ENCODE measurements at regions not wholly inside any gene's neighbourhood (a gene's known extent, or its start where the extent isn't known, plus 50 kb on each side); places are given as distances from the start of the nearest gene placed in this dataset.
"Not testable (repeated sequence)": the region's sequence is repeated elsewhere in the genome, so short reads cannot be mapped to it uniquely, and the experiment has no call there.

DNA sequence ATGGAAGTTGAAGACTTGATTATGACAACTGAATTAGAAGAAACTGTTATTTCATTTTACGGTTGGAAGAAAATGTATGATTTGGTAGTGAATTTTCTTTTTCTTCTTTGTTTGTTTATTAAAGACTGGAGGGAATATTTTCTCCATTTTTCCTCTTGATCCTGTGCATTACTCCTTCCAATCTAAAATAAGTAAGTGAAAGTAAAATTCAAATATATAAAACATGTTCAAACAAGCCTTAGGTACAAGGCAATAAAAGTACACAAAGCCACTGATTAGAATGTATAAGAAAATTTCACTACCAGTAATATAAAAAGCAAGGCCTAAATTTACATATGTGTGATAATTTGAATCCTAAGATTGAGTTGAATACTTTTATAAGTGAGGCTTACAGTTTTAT lies 181.2 kb upstream of the MME start:
- no peak for FAIRE-seq

DNA sequence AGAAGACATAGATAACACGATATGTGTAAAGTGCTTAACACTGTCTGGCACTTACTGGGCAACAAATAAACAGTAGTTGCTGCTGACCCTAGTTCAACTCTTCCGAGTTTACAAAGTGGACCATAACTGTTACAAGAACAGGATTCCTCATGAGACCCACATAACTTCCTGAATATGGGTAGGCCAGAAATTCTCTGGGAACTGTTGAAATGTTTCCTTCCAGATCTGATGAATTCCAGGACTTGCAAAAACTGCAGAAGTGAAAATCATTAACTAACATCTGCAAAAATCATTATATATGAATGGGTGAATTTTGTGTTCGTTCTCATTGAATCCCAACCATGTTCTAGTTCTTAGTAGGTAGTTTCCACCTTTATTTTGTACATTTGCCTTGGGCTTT lies 181.7 kb upstream of the MME start:
- FAIRE-seq = no peak

DNA sequence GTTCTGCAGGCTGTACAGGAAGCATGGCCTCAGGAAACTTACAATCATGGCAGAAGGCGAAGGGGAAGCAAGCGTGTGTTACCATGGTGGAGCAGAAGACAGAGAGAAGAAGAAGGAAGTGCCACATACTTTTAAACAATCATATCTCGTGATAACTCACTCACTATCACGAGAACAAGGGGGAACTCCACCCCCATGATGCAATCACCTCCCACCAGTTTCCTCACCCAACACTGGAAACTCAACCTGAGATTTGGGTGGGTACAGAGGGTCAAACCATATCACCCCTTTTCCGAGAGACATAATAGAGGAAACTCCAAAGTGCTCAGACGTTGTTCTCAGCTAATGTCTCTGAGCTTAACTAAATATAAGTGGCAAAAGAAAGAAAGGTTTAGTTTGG lies 186.3 kb upstream of the MME start:
- FAIRE-seq = no peak

DNA sequence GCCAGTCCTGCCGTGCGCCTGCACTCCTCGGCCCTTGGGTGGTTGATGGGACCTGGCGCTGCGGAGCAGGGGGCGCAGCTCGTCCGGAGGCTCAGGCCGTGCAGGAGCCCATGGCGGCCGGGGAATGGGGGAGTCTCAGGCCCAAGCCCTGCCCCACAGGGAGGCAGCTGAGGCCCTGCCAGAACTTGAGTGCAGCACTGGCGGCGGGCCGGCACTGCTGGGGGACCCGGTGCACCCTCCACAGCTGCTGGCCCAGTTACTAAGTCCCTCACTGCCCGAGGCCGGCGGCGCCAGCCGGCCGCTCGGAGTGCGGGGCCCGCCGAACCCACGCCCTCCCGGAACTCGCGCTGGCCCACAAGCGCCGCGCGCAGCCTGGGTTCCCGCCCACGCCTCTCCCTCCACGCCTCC lies 190.9 kb upstream of the MME start:
- no peak for FAIRE-seq

DNA sequence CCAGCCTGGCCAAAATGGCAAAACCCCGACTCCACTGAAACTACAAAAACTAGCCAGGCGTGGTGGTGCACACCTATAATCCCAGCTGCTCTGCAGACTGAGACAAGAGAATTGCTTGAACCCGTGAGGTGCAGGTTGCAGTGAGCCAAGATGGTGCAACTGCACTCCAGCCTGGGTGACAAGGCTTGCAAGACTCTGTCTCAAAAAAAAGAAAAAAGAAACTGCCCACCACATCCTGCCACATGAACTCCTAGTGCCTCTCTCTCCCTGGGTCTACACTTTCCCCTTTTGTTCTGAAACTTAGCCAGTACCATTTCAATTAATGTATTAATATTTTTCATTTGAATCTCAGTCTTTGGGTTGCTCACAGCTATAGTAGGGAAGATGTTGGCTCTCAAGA lies 192.2 kb upstream of the MME start:
- FAIRE-seq = no peak

DNA sequence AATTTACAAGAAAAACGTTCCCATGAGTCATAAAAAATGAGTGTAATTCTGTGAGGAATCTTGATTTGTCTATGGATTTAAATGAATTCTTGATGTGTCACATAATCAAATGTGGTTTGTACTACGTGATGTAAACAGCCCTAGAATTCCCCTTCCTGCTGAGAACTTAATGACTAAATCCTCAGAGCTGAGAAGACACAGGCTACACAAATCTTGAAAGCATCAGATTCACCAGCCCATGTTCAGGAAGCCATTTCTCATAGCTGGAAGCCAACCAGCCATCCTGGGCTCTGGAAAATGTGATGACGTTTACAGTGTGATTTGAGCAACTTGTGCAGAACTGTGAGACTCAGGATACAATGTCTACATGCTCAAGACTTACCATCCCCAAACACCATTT lies 193.7 kb upstream of the MME start:
- peak; percentile 12 for FAIRE-seq

DNA sequence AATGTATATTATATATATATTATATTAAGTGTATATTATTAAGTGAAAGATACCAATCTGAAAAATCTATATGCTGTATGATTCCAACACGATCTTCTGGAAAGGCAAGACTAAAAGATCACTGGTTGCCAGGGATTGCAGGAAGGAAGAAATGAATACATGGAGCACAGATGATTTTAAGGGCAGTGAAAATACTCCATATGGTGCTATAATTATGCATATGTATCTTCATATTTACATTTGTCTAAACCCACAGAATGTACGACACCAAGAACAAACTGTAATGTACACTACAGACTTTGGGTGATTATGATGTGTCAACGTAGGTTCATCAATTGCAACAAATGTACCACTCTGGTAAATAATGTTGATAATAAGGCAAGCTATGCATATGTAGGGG lies 194.7 kb upstream of the MME start:
- no peak for FAIRE-seq

DNA sequence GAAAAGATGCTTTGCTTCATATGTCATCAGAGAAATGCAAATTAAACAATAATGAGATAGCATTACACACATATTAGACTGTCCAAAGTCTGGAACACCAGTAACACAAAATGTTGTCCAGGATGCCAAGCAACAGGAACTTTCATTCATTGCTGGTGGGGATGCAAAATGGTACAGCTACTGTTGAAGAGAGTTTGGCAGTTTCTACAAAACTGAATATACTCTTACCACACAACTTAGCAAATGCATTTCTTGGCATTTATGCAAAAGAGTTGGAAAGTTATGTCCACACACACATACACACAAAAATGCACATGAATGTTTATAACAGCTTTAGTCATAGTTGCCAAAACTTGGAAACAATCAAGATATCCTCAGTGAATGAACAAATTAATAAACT lies 195.2 kb upstream of the MME start:
- no peak for FAIRE-seq

DNA sequence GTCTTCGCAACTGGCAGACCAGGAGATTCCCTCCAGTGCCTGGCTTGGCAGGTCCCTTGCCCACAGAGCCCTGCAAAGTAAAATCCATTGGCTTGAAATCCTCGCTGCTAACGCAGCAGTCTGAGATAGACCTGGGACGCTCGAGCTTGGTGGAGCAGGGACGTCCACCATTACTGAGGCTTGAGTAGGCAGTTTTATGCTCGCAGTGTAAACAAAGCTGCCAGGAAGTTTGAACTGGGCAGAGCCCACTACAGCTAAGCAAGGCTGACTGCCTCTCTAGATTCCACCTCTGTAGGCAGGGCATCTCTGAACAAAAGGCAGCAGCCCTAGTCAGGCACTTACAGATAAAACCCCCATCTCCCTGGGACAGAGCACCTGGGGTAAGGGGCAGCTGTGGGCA lies 205.0 kb upstream of the MME start:
- no peak for FAIRE-seq

DNA sequence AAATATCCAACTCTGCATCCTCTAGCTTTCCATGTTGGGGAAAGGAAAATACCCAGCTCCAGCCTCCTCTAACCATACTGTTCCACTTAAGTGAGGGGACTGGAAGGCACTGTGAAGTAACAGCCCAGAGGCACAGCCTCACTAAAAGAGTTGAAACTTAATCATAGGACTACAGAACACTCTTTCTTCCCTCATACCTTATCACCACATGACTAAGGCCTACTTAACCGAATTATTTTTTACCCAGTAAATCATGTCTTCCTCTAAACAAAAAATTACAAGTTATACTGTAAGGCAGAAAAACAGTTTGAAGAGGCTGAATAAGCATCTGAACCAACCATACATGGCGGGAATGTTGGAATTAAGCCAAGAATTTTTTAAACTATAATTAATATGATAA lies 207.4 kb upstream of the MME start:
- FAIRE-seq = no peak

DNA sequence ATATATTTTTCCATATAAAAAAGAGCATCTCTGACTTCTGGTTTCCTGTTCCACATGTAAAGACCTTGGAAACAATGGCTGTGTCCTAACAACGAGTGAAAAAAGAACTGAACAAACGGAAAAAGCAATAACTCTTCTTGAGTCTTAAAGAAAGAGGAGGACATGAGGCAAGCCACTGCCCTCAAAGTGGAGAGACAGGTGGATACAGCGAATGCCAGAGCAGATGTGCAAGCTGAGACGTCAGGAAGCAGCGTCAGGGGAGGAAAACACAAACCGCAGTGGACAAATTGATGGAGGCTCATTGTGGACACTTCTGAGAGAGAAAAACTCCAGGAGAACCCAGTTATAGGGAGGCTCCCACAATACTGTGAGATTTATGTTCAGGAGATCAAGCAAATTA lies 208.0 kb upstream of the MME start:
- FAIRE-seq = no peak

DNA sequence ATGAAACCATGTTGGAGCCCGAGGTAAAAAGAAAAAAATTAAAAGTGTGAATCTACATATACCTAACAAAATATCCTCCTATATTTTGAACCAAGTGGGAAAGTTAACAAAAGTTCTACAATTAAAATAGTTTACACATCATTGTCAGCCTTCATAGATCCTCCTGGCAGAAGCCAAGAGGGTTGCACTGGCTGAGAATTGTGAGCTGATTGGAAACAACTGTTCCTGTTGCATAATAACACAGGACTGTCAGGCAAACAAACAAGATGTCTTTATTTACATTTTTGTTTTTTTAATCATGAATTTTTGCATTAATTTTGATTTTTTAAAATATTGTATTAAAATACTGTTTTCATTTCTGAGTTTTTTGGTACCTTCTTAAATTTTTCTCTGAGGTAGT lies 215.2 kb upstream of the MME start:
- no peak for FAIRE-seq

DNA sequence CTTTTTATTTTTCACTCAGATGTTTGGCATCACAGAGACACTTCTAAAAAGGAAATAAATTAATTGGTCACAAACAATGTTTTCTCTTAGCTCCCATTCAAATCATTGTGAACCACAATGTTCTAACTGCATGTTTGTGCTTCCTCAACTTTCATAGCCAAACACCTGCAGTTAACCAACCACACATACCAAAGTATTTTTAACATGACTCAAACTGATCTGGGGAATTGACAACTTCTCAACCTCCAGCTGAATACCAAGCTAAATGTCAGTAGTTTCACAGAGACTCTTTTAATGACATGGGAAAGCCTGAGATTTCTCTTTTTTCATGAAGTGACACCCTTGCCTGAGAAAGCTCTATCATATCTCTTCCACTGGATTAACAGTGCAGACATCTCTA lies 217.9 kb upstream of the MME start:
- no peak for FAIRE-seq

DNA sequence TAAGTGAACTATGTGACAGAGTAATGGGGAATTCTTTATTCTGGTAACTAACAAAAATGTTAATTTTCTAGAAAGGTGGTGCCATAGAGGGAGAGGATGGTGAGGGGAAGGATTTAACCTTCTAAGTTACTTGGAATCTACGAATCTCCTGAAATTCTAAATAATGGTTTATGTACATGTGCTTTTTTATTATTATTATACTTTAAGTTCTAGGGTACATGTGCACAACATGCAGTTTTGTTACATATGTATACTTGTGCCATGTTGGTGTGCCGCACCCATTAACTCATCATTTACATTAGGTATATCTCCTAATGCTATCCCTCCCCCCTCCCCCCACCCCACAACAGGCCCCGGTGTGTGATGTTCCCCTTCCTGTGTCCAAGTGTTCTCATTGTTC lies 227.1 kb upstream of the MME start:
- not testable (repeated sequence) for FAIRE-seq

DNA sequence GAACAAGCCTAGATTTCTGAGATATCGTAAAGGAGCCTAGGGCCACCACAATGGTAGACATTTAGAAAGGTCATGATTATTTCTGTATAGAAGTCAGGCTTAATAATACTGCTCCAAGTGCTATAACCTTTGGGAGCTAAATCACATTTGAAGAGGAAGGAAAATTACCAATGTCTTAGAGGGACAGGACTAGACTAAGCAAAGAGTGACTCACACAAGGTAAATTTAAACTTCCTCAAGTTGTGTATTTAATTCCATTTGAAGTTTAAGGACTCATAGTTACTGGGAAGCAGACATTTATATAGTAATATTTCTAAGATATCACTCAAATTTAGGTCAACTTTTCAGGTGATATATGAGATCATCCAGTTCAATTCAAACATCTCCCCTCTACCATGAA lies 227.6 kb upstream of the MME start:
- FAIRE-seq = no peak

DNA sequence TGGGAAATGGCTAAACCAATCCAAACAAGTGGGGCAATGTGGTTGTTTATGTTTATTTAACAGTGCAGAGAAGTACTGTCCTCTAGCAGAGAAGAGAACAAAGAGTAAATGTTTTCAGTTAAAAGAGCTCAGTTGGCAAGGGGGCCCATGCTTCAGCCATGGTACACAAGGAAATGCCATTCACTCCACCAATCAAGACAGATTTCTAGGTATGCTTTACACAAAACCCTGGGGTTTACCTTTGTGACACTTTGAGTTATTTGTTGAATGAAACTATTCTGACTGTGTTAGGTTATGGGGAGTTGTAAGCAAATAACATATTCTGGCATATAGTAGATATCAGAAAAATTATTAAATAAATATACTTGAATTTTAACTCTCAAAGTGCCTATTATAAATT lies 228.5 kb upstream of the MME start:
- FAIRE-seq = no peak

DNA sequence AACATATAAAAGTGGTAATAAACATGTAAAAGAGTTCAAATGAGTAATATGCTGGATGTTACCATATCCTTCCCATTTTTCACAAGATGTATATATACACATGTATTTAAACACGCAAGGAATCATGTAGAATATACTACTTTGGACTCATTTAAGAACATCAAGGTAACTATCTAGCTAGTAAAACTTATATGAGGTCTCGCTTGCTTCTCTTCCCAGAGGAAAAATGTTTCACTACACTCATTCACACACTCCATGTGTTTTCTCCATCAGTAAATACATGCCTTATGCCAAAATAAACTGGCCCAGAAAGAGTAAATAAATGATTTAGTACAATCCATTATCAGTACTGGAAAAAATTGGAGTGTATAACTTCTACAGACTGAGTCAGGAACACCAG lies 229.2 kb upstream of the MME start:
- no peak for FAIRE-seq

DNA sequence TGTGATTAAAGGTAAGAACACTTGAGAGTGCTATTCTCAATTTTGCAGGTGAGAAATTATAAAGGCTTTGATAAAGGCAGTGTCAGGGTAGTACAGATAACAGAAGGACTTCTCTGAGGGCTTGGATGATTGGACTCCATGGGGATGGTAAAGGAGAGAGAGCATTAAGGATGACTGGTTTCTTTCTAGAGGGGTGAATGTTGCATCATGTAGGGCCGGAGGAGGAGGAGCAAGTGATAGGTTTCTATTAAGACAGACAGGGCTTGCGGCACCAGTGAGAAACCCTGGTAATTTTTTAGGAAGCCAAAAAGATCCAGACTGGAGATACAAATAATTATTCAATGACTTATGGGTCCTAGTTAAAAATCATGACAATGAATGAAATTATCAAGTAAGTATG lies 230.7 kb upstream of the MME start:
- no peak for FAIRE-seq

DNA sequence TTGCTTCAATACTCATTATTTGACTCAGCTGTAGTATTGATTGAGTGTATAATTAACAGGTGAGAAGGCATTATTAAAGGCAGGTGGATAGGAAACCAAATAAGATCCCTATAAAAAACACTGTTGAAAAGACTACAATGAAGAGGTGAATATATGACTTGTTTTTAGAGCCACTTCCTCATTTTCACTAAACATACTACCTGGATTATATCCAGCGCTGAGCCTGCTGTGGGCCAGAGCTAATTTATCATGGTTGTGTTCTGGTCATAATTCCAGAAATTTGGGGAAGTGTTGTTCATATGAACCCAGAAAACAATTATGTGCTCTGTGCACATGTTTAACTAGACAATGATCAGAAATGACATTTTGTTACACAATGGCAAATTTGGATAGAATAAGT lies 235.3 kb upstream of the MME start:
- FAIRE-seq = no peak

DNA sequence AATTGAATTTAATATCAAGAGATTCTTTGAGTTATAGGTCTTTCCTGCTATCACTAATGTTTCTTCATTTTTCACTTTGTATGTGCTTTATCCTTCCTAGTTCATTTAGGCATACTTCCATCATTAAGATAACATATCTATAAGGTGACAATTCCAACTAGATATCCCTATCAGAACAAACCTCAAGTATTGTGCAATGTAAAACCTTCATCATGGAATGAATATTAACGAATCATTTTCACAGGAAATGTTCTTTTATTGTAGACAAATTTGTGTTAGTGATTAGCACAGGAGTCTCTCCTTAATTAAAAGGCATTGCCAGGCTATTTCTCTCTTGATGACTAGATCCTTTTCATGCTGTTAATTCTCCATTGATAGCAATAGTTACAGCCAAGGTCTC lies 236.5 kb upstream of the MME start:
- FAIRE-seq = no peak

DNA sequence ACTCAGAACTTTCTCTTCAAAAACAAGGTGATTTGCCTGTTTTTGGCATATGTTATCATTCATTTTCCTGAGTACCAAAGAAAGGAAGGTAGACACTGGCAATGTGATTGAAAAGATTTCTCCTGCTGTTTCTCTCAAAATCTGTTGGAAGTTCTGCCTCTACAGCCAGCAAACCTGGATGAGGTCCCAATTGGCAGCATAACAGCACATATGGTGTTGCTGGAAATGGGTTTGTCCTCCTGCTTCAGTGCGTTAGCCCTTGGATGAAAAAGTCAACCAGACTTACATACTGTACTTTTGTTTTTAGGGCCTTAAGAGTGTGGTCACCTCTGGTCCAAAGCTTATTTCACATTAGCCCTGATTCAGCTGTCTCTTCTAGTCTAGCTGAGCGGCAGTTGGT lies 237.6 kb upstream of the MME start:
- no peak for FAIRE-seq

DNA sequence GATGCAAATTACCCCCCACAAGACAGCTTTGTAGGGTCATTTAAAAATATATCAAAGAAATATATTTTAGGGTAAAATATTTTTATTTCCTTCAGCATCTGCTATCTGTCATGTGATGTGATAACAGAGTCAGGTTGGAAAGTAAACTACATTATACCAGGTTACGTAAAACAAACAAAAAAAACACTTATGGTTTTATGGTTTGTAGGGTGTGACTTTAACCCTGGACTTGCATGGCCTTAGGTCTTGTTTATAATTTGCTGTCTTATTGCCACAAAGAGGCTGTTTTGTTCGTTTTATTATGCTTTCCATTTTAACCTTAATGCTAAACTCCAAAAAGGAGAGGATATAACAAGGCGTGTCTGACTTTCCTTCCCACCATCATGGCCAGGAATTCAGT lies 244.5 kb upstream of the MME start:
- FAIRE-seq = peak; percentile 93

DNA sequence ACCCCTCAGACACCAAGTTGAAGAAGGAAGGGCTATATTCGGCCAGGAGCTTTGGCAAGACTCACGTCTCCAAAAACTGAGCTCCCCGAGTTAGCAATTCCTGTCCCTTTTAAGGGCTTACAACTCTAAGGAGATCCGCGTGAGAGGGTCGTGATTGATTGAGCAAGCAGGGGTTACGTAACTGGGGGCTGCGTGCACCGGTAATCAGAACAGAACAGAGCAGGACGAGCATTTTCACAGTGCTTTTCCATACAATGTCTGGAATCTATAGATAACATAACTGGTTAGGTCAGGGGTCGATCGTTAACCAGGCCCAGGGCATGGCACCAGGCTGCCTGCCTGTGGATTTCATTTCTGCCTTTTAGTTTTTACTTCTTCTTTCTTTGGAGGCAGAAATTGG lies 245.3 kb upstream of the MME start:
- not testable (repeated sequence) for FAIRE-seq

DNA sequence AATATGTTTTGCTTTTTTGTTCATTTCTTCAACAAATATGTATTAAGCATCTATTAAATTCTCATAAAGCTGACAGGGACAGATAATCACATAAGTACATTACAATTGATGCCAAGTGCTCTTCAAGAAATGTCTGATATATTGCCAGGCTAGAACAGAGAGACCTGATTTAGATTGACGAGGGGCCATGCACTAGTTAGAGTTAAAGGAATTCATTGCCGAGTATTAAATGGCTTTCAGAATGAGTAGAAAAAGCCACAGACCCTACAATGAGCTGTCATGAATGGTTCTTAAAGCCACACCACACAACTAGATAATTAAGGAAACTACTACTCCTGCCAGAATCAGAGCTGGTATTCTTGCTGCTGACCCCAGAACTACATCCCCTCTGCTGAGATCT lies 250.2 kb upstream of the MME start:
- no peak for FAIRE-seq

DNA sequence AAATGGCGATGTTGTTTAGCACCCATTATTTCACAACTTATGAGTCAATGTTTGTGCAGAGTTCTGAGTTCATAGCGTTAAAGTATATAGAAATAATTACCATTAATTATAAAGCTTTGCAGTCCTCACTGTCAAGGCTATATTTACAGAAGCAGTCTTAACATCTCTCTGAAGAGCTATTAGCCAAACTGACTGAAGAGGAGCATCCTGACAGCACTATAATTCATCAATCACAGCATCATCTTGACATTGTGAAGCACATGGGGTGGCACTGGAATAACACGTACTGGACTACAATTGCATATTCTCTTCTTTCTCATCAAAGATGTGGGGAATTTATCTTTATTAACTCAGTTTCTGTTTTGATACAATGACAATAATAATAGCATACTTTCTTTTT lies 260.6 kb upstream of the MME start:
- FAIRE-seq = no peak

DNA sequence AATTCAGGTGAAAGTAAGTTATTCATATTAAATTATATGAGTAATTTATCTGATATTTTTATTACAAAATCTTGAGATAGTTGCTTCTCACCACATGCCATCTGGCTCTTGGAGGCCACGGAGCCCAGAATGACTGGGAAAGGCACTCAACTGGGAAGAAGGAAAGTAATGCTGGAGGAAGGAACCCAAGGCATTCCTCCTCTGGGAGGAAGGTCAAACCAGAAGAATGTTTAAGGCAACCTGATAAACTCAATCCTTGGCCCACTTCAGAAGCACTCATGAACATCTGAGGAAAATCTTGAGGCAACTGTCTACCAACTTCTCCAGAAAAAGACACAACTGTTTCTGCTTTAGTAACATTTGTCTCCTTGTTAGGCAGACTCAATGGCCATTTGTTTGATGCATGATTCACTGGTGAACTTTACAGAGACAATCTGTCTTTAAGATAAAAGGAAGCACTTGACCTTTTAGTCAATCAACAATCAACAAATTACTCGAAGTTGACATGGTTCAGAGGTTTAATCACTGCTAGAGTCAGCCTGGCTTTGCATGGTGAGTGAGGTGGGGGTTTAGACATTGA lies 261.4 kb upstream of the MME start:
- no peak for FAIRE-seq

All from endometrium (tissue), 2 donors.